Esophagus squamous epithelium (tissue), 4 donors: ENCODE measurements at regions not wholly inside any gene's neighbourhood (a gene's known extent, or its start where the extent isn't known, plus 50 kb on each side); places are given as distances from the start of the nearest gene placed in this dataset.

Experiments used
- CTCF ChIP-seq, 6 experiments: fragments of 450-650 bp in 4 of 6; fragments of 200-600 bp in 2 of 6; sonication (generic) in 2 of 6; IDR thresholded peaks; one replicate each; pipeline ENCODE4 v1.5.1; 2016 to 2019; ENCODE audit warnings: antibody characterized with exemption in 6 of 6, mild to moderate bottlenecking in 4 of 6, moderate library complexity in 4 of 6
- POLR2A ChIP-seq, 4 donors: fragments of 450-650 bp; IDR thresholded peaks; one replicate each; pipeline ENCODE4 v1.6.1; 2017; ENCODE audit warnings: antibody characterized with exemption in 4 of 4, mild to moderate bottlenecking in 4 of 4, moderate library complexity in 3 of 4

- no peak for TF ChIP-seq CTCF (IDR thresholded peaks at IDR 0.05)
- no peak for TF ChIP-seq POLR2A (IDR thresholded peaks at IDR 0.05)
Observed at GRCh38 chr10:81603106-81603620, 271.8 kb upstream of the NRG3 start.
